ENCODE measurements at regions not wholly inside any gene's neighbourhood (a gene's known extent, or its start where the extent isn't known, plus 50 kb on each side); places are given as distances from the start of the nearest gene placed in this dataset.

- DNase-seq (no peak), ATAC-seq (no peak)
- TF ChIP-seq CTCF (IDR thresholded peaks at IDR 0.05): no peak
- WGBS, 3 donors: 67 to 76% (median 76%) methylated on average over 4 of the region's 4 CpGs
- Histone ChIP-seq H3K4me1 (no peaks in the 10 kb centered on the region), H3K4me3 (no peak overlapping the region), H3K9me3 (no peaks in the 10 kb centered on the region), H3K27ac (no peak overlapping the region), H3K36me3 (ENCODE audit: insufficient read depth in 1 of 2, low read depth in 1 of 2) (no peaks in the 10 kb centered on the region), H3K27me3 (ENCODE audit: insufficient read depth in 3 of 3, low read length in 2 of 3) (no peaks in the 10 kb centered on the region)
- intact Hi-C loops (cut with DNase I): no loop called here
Measured at GRCh38 chr19:29076161-29076560, 136.8 kb downstream of the UQCRFS1 start.

GRCh38 chr19:29075149-29075548 is 137.8 kb downstream of the UQCRFS1 start:
- Histone ChIP-seq H3K9me3 (no peaks in the 10 kb centered on the region), H3K27ac (no peak overlapping the region), H3K4me3 (no peak overlapping the region), H3K27me3 (ENCODE audit: insufficient read depth in 3 of 3, low read length in 2 of 3) (no peaks in the 10 kb centered on the region), H3K4me1 (no peaks in the 10 kb centered on the region), H3K36me3 (ENCODE audit: insufficient read depth in 1 of 2, low read depth in 1 of 2) (no peaks in the 10 kb centered on the region)
- no peak for TF ChIP-seq CTCF (IDR thresholded peaks at IDR 0.05)
- DNase-seq (no peak), ATAC-seq (no peak)
- WGBS, 3 donors: 68 to 73% (median 73%) methylated on average over 2 of the region's 2 CpGs
- intact Hi-C loops (cut with DNase I): no loop called here

- ATAC-seq: no peak
- intact Hi-C loops (cut with DNase I): no loop called here
- 79 to 87% (median 81%) methylated on average over 5 of the region's 5 CpGs for WGBS, 3 donors
- no peaks in the 10 kb centered on the region for H3K4me1 ChIP-seq
- no peaks in the 10 kb centered on the region for H3K9me3 ChIP-seq
- DNase-seq: no peak
- H3K36me3 ChIP-seq (ENCODE audit: insufficient read depth in 1 of 2, low read depth in 1 of 2): no peaks in the 10 kb centered on the region
- H3K27me3 ChIP-seq (ENCODE audit: insufficient read depth in 3 of 3, low read length in 2 of 3): no peaks in the 10 kb centered on the region
- TF ChIP-seq CTCF (IDR thresholded peaks at IDR 0.05): no peak
- H3K27ac ChIP-seq: no peak overlapping the region
- no peak overlapping the region for H3K4me3 ChIP-seq
Measured at GRCh38 chr19:29074579-29074978, 138.4 kb downstream of the UQCRFS1 start.

GRCh38 chr19:29067831-29068230 is 145.1 kb downstream of the UQCRFS1 start:
- intact Hi-C loops (cut with DNase I): no loop called here
- Histone ChIP-seq H3K27ac (no peak overlapping the region), H3K9me3 (no peaks in the 10 kb centered on the region), H3K27me3 (ENCODE audit: insufficient read depth in 3 of 3, low read length in 2 of 3) (no peaks in the 10 kb centered on the region), H3K4me1 (no peaks in the 10 kb centered on the region), H3K4me3 (no peak overlapping the region), H3K36me3 (ENCODE audit: insufficient read depth in 1 of 2, low read depth in 1 of 2) (no peaks in the 10 kb centered on the region)
- no peak for DNase-seq
- no peak for TF ChIP-seq CTCF (IDR thresholded peaks at IDR 0.05)
- WGBS, 3 donors: 78 to 84% (median 78%) methylated on average over 2 of the region's 2 CpGs
- no peak for ATAC-seq

Measured in psoas muscle (tissue), 7 donors.